Caco-2 (cell line): ENCODE measurements at regions not wholly inside any gene's neighbourhood (a gene's known extent, or its start where the extent isn't known, plus 50 kb on each side); places are given as distances from the start of the nearest gene placed in this dataset.

Experiments used
- BruUV-seq: library from RNA; stranded (reverse); fragments of 400-500 nt; replicated peaks from 2 replicates; lab custom pipeline; 2021; lab: Mats Ljungman, UMichigan
- CTCF ChIA-PET: fragments of 300-600 bp; sonication (Branson Sonifier 250); formaldehyde crosslinking; loops from one replicate; lab custom pipeline; 2022; ENCODE audit warnings: antibody characterized with exemption; lab: Charles Lee
- POLR2A ChIA-PET: fragments of 300-600 bp; sonication (Branson Sonifier 250); formaldehyde crosslinking; loops from one replicate; lab custom pipeline; 2022; ENCODE audit warnings: antibody characterized with exemption; lab: Charles Lee
- DNase-seq, 2 experiments: peaks; one replicate each; pipeline versions ENCODE4 v3.0.0 to v3.0.0-alpha.2; 2020 to 2022
- H3K27me3 ChIP-seq: replicated peaks from 2 replicates; pipeline ENCODE4 v1.6.0; 2011; ENCODE audit warnings: low read length; ENCODE audit not compliant: control insufficient read depth, insufficient read depth
- H3K36me3 ChIP-seq: 2 replicates; pipeline ENCODE4 v1.5.1; 2011; ENCODE audit warnings: low read length; ENCODE audit not compliant: control insufficient read depth, insufficient read depth
- H3K4me1 ChIP-seq: fragments of 250-450 bp; sonication (Bioruptor Pico); 2 replicates; pipeline ENCODE4 v1.5.1; 2020; ENCODE audit warnings: mild to moderate bottlenecking
- H3K4me3 ChIP-seq: 2 replicates; pipeline ENCODE4 v1.5.1; 2011; ENCODE audit warnings: low read depth, mild to moderate bottlenecking, control low read depth, low read length
- H3K9me3 ChIP-seq: fragments of 250-450 bp; sonication (Bioruptor Pico); 2 replicates; pipeline ENCODE4 v1.5.1; 2020; ENCODE audit warnings: mild to moderate bottlenecking, moderate library complexity
- H3K27ac Mint-ChIP-seq: one replicate; pipeline ENCODE4 v1.8.0; 2022; ENCODE audit warnings: mixed read lengths; ENCODE audit not compliant: unreplicated experiment
- H3K27me3 Mint-ChIP-seq: one replicate; pipeline ENCODE4 v1.8.0; 2022; ENCODE audit warnings: mixed read lengths; ENCODE audit not compliant: insufficient read depth, unreplicated experiment
- H3K36me3 Mint-ChIP-seq: one replicate; pipeline ENCODE4 v1.8.0; 2022; ENCODE audit warnings: mild to moderate bottlenecking, mixed read lengths; ENCODE audit not compliant: insufficient read depth, unreplicated experiment
- H3K4me1 Mint-ChIP-seq: one replicate; pipeline ENCODE4 v1.8.0; 2022; ENCODE audit warnings: low read depth, mixed read lengths; ENCODE audit not compliant: unreplicated experiment
- H3K4me3 Mint-ChIP-seq: one replicate; pipeline ENCODE4 v1.8.0; 2022; ENCODE audit warnings: mild to moderate bottlenecking, moderate library complexity, mixed read lengths; ENCODE audit not compliant: unreplicated experiment
- H3K9me3 Mint-ChIP-seq: one replicate; pipeline ENCODE4 v1.8.0; 2022; ENCODE audit warnings: mixed read lengths; ENCODE audit not compliant: unreplicated experiment
- intact Hi-C: fragments of 100-400 bp; cut with micrococcal nuclease; formaldehyde crosslinking; loops from one replicate; pipeline ENCODE4 v1.10.0; 2022; ENCODE audit not compliant: unreplicated experiment
- TF ChIP-seq, protein P1 (sequence below), 2 experiments: fragments of 200-600 bp in 1 of 2; IDR thresholded peaks; 1 replicate in 1 of 2; 2 replicates in 1 of 2; pipeline versions ENCODE4 v1.5.1 to v1.8.0; 2011 to 2022; ENCODE audit warnings: antibody characterized with exemption in 1 of 2, control low read depth in 1 of 2, inconsistent platforms in 1 of 2, low read depth in 1 of 2, low read length in 1 of 2, mild to moderate bottlenecking in 1 of 2, moderate library complexity in 1 of 2; ENCODE audit not compliant: insufficient read depth in 1 of 2, severe bottlenecking in 1 of 2, unreplicated experiment in 1 of 2

DNA sequence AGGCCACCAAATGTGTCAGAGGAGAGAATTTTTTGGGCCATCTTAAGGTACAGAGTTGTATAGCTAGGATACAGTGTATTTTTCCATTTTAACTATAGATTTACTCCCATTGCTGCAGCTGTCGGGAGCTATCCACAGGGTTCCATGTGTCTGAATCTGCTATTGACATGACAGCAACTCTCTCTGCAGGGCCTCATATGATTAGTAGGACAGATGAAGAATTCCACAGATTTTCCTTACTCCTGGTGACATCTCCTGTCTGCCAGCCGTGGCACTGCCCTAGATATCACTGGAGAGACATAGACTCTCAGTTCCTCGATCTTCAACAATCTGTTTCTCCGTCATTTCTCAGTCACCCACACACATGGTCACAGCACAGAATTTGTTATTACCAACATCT lies 86.5 kb downstream of the SPCS3 start:
- TF ChIP-seq, protein P1, sequence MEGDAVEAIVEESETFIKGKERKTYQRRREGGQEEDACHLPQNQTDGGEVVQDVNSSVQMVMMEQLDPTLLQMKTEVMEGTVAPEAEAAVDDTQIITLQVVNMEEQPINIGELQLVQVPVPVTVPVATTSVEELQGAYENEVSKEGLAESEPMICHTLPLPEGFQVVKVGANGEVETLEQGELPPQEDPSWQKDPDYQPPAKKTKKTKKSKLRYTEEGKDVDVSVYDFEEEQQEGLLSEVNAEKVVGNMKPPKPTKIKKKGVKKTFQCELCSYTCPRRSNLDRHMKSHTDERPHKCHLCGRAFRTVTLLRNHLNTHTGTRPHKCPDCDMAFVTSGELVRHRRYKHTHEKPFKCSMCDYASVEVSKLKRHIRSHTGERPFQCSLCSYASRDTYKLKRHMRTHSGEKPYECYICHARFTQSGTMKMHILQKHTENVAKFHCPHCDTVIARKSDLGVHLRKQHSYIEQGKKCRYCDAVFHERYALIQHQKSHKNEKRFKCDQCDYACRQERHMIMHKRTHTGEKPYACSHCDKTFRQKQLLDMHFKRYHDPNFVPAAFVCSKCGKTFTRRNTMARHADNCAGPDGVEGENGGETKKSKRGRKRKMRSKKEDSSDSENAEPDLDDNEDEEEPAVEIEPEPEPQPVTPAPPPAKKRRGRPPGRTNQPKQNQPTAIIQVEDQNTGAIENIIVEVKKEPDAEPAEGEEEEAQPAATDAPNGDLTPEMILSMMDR (IDR thresholded peaks at IDR 0.05; ENCODE audit: insufficient read depth in 1 of 2, low read depth in 1 of 2, low read length in 1 of 2, severe bottlenecking in 1 of 2, unreplicated experiment in 1 of 2), result no peak
- Mint-ChIP-seq H3K4me1 (no peaks in the 10 kb centered on the region), H3K36me3 (no peaks in the 10 kb centered on the region), H3K4me3 (no peak overlapping the region), H3K27me3 (no peaks in the 10 kb centered on the region), H3K9me3 (no peaks in the 10 kb centered on the region), H3K27ac (no peak overlapping the region)
- no peaks in the 10 kb centered on the region for H3K27me3 ChIP-seq
- intact Hi-C loops, result no loop called here
- H3K4me3 ChIP-seq, result no peak overlapping the region
- H3K4me1 ChIP-seq, result no peaks in the 10 kb centered on the region
- ChIA-PET CTCF (no interaction called here), POLR2A (no interaction called here)
- BruUV-seq, result no TSS peak
- no peak for DNase-seq
- H3K9me3 ChIP-seq, result 0 out of 2 replicates have a peak, but pooled peaks cover 3% of the 10 kb centered on the region
- H3K36me3 ChIP-seq, result no peaks in the 10 kb centered on the region

GRCh38 chr4:176406736-176407135 lies 87.0 kb downstream of the SPCS3 start:
- Mint-ChIP-seq H3K4me3 (no peak overlapping the region), H3K36me3 (no peaks in the 10 kb centered on the region), H3K27me3 (peaks cover 3% of the 10 kb centered on the region), H3K9me3 (no peaks in the 10 kb centered on the region), H3K4me1 (no peaks in the 10 kb centered on the region), H3K27ac (no peak overlapping the region)
- DNase-seq, result no peak
- CTCF ChIA-PET, result interaction anchor here (0.6 kb wide), 1 partner anchor 66 kb away, joined by 3 read pairs; no protein-coding TSS in a partner anchor
- H3K27me3 ChIP-seq, result no peaks in the 10 kb centered on the region
- no peaks in the 10 kb centered on the region for H3K36me3 ChIP-seq
- 0 out of 2 replicates have a peak, but pooled peaks cover 2% of the 10 kb centered on the region for H3K9me3 ChIP-seq
- H3K4me3 ChIP-seq, result no peak overlapping the region
- TF ChIP-seq, protein P1 (IDR thresholded peaks at IDR 0.05; ENCODE audit: insufficient read depth in 1 of 2, low read depth in 1 of 2, low read length in 1 of 2, severe bottlenecking in 1 of 2, unreplicated experiment in 1 of 2), result no peak
- BruUV-seq, result no TSS peak
- no peaks in the 10 kb centered on the region for H3K4me1 ChIP-seq
- intact Hi-C loops, result no loop called here
- POLR2A ChIA-PET, result no interaction called here

- Histone ChIP-seq H3K4me1 (no peaks in the 10 kb centered on the region), H3K9me3 (no peaks in the 10 kb centered on the region), H3K36me3 (no peaks in the 10 kb centered on the region), H3K27me3 (no peaks in the 10 kb centered on the region), H3K4me3 (no peak overlapping the region)
- H3K36me3 Mint-ChIP-seq, result no peaks in the 10 kb centered on the region
- intact Hi-C loops, result no loop called here
- no peak overlapping the region for H3K27ac Mint-ChIP-seq
- peaks cover 3% of the 10 kb centered on the region for H3K27me3 Mint-ChIP-seq
- POLR2A ChIA-PET, result no interaction called here
- no TSS peak for BruUV-seq
- DNase-seq, result no peak
- no peaks in the 10 kb centered on the region for H3K9me3 Mint-ChIP-seq
- H3K4me3 Mint-ChIP-seq, result no peak overlapping the region
- CTCF ChIA-PET, result no interaction called here
- H3K4me1 Mint-ChIP-seq, result no peaks in the 10 kb centered on the region
- TF ChIP-seq, protein P1 (IDR thresholded peaks at IDR 0.05; ENCODE audit: insufficient read depth in 1 of 2, low read depth in 1 of 2, low read length in 1 of 2, severe bottlenecking in 1 of 2, unreplicated experiment in 1 of 2), result no peak
These were observed 89.9 kb downstream of the SPCS3 start for GRCh38 chr4:176409627-176410026.
